ENCODE measurements at regions not wholly inside any gene's neighbourhood (a gene's known extent, or its start where the extent isn't known, plus 50 kb on each side); places are given as distances from the start of the nearest gene placed in this dataset.
A peak's percentile ranks its signal among the peaks of the same experiment; 100 is the strongest.
"Not testable (repeated sequence)": the region's sequence is repeated elsewhere in the genome, so short reads cannot be mapped to it uniquely, and the experiment has no call there.

GRCh38 chr16:14014284-14014625 is 56.9 kb upstream of the MRTFB start:
- no peak overlapping the region for H3K4me3 ChIP-seq
- no peaks in the 10 kb centered on the region for H3K36me3 ChIP-seq
- H3K27ac Mint-ChIP-seq, result peak overlapping the region; percentile 87
- no peaks in the 10 kb centered on the region for H3K36me3 Mint-ChIP-seq
- DNase-seq (ENCODE audit: low spot score), result no peak
- no peaks in the 10 kb centered on the region for H3K27me3 ChIP-seq
- H4K20me1 ChIP-seq (ENCODE audit: low read depth), result no peaks in the 10 kb centered on the region
- peaks cover 49% of the 10 kb centered on the region for H3K4me1 Mint-ChIP-seq
- H3K9ac ChIP-seq, result no peak overlapping the region
- H3K27ac ChIP-seq, result no peak overlapping the region
- H2AFZ ChIP-seq (replicated peaks), result no peak overlapping the region
- no peaks in the 10 kb centered on the region for H3K4me1 ChIP-seq
- H3K9me3 Mint-ChIP-seq, result no peaks in the 10 kb centered on the region
- H3F3A ChIP-seq (ENCODE audit: low read depth), result no peaks in the 10 kb centered on the region
- no peaks in the 10 kb centered on the region for H3K79me2 ChIP-seq (ENCODE audit: low read depth)
- TF ChIP-seq EZH2 (IDR thresholded peaks at IDR 0.05) (no peak), EZH2phosphoT487 (IDR thresholded peaks at IDR 0.05) (no peak), CTCF (IDR thresholded peaks at IDR 0.05) (no peak)
- no peaks in the 10 kb centered on the region for H3K9me3 ChIP-seq (ENCODE audit: low read depth)
- peaks cover 4% of the 10 kb centered on the region for H3K27me3 Mint-ChIP-seq (ENCODE audit: insufficient read depth, low read depth)
- H3K4me2 ChIP-seq, result no peak overlapping the region
- no peak overlapping the region for H3K4me3 Mint-ChIP-seq

GRCh38 chr16:14015033-14015432 is 56.1 kb upstream of the MRTFB start:
- Mint-ChIP-seq H3K4me1 (peaks cover 41% of the 10 kb centered on the region), H3K27ac (peak overlapping the region; percentile 76), H3K4me3 (no peak overlapping the region), H3K36me3 (no peaks in the 10 kb centered on the region), H3K9me3 (no peaks in the 10 kb centered on the region), H3K27me3 (ENCODE audit: insufficient read depth, low read depth) (peaks cover 4% of the 10 kb centered on the region)
- Histone ChIP-seq H3K27me3 (no peaks in the 10 kb centered on the region), H3K9ac (no peak overlapping the region), H3K4me1 (no peaks in the 10 kb centered on the region), H3K4me2 (no peak overlapping the region), H3K79me2 (ENCODE audit: low read depth) (no peaks in the 10 kb centered on the region), H3K4me3 (no peak overlapping the region), H3K9me3 (ENCODE audit: low read depth) (no peaks in the 10 kb centered on the region), H4K20me1 (ENCODE audit: low read depth) (no peaks in the 10 kb centered on the region), H3K27ac (no peak overlapping the region), H3K36me3 (no peaks in the 10 kb centered on the region), H3F3A (ENCODE audit: low read depth) (no peaks in the 10 kb centered on the region), H2AFZ (replicated peaks) (peak overlapping the region; percentile 39)
- TF ChIP-seq EZH2phosphoT487 (IDR thresholded peaks at IDR 0.05), result no peak
- DNase-seq (ENCODE audit: low spot score), result no peak

GRCh38 chr16:14015461-14015860 is 55.7 kb upstream of the MRTFB start:
- Histone ChIP-seq H4K20me1 (ENCODE audit: low read depth) (no peaks in the 10 kb centered on the region), H3K27me3 (no peaks in the 10 kb centered on the region), H3K4me3 (no peak overlapping the region), H3K9me3 (ENCODE audit: low read depth) (no peaks in the 10 kb centered on the region), H3K4me1 (no peaks in the 10 kb centered on the region), H3K27ac (no peak overlapping the region), H3K9ac (no peak overlapping the region), H3K79me2 (ENCODE audit: low read depth) (no peaks in the 10 kb centered on the region), H3F3A (ENCODE audit: low read depth) (no peaks in the 10 kb centered on the region), H3K36me3 (no peaks in the 10 kb centered on the region), H2AFZ (replicated peaks) (peak overlapping the region; percentile 39), H3K4me2 (no peak overlapping the region)
- Mint-ChIP-seq H3K4me1 (peaks cover 39% of the 10 kb centered on the region), H3K27me3 (ENCODE audit: insufficient read depth, low read depth) (peaks cover 4% of the 10 kb centered on the region), H3K27ac (peak overlapping the region; percentile 76), H3K9me3 (no peaks in the 10 kb centered on the region), H3K36me3 (no peaks in the 10 kb centered on the region), H3K4me3 (no peak overlapping the region)
- TF ChIP-seq CTCF (IDR thresholded peaks at IDR 0.05), result no peak
- no peak for TF ChIP-seq EZH2 (IDR thresholded peaks at IDR 0.05)
- TF ChIP-seq EZH2phosphoT487 (IDR thresholded peaks at IDR 0.05), result no peak
- DNase-seq (ENCODE audit: low spot score), result no peak

GRCh38 chr16:14015948-14016347 is 55.2 kb upstream of the MRTFB start:
- no peak overlapping the region for H3K27ac ChIP-seq
- no peaks in the 10 kb centered on the region for H3K9me3 ChIP-seq (ENCODE audit: low read depth)
- H2AFZ ChIP-seq (replicated peaks), result no peak overlapping the region
- H3K4me3 ChIP-seq, result no peak overlapping the region
- H3F3A ChIP-seq (ENCODE audit: low read depth), result no peaks in the 10 kb centered on the region
- no peaks in the 10 kb centered on the region for H3K9me3 Mint-ChIP-seq
- H3K27me3 Mint-ChIP-seq (ENCODE audit: insufficient read depth, low read depth), result peaks cover 4% of the 10 kb centered on the region
- TF ChIP-seq EZH2 (IDR thresholded peaks at IDR 0.05) (no peak), CTCF (IDR thresholded peaks at IDR 0.05) (no peak), EZH2phosphoT487 (IDR thresholded peaks at IDR 0.05) (no peak)
- no peaks in the 10 kb centered on the region for H3K36me3 Mint-ChIP-seq
- no peaks in the 10 kb centered on the region for H4K20me1 ChIP-seq (ENCODE audit: low read depth)
- peaks cover 39% of the 10 kb centered on the region for H3K4me1 Mint-ChIP-seq
- H3K4me3 Mint-ChIP-seq, result no peak overlapping the region
- H3K79me2 ChIP-seq (ENCODE audit: low read depth), result no peaks in the 10 kb centered on the region
- H3K36me3 ChIP-seq, result no peaks in the 10 kb centered on the region
- DNase-seq (ENCODE audit: low spot score), result no peak
- H3K27me3 ChIP-seq, result no peaks in the 10 kb centered on the region
- peak overlapping the region; percentile 50 for H3K27ac Mint-ChIP-seq
- H3K4me2 ChIP-seq, result no peak overlapping the region
- no peak overlapping the region for H3K9ac ChIP-seq
- no peaks in the 10 kb centered on the region for H3K4me1 ChIP-seq

GRCh38 chr16:14016362-14016761 is 54.8 kb upstream of the MRTFB start:
- not testable (repeated sequence) for H2AFZ ChIP-seq (replicated peaks); H3K4me3 ChIP-seq; H3K27me3 ChIP-seq; H3K4me3 Mint-ChIP-seq; H3K36me3 ChIP-seq; H3F3A ChIP-seq (ENCODE audit: low read depth); H3K27me3 Mint-ChIP-seq (ENCODE audit: insufficient read depth, low read depth); H3K27ac ChIP-seq; H3K4me2 ChIP-seq; H3K4me1 ChIP-seq; H3K9me3 ChIP-seq (ENCODE audit: low read depth); DNase-seq (ENCODE audit: low spot score); H3K79me2 ChIP-seq (ENCODE audit: low read depth); H3K36me3 Mint-ChIP-seq; H3K9me3 Mint-ChIP-seq; H3K9ac ChIP-seq; H3K27ac Mint-ChIP-seq; H4K20me1 ChIP-seq (ENCODE audit: low read depth)
- H3K4me1 Mint-ChIP-seq, result peaks cover 36% of the 10 kb centered on the region

Measured in neural progenitor cell (in vitro differentiated cells).